Neural progenitor cell (in vitro differentiated cells): ENCODE measurements at regions not wholly inside any gene's neighbourhood (a gene's known extent, or its start where the extent isn't known, plus 50 kb on each side); places are given as distances from the start of the nearest gene placed in this dataset.

Source experiments
- EZH2 ChIP-seq: fragments of 200-600 bp; sonication (generic); IDR thresholded peaks from 2 replicates; pipeline ENCODE4 v1.6.1; 2017; ENCODE audit warnings: antibody characterized with exemption, mild to moderate bottlenecking, moderate library complexity
- EZH2phosphoT487 ChIP-seq: fragments of 200-600 bp; sonication (generic); IDR thresholded peaks from 2 replicates; pipeline ENCODE4 v1.6.1; 2017; ENCODE audit warnings: antibody characterized with exemption
- TF ChIP-seq, protein P1 (sequence below): fragments of 200-600 bp; sonication (generic); IDR thresholded peaks from 2 replicates; pipeline ENCODE4 v1.5.1; 2017; ENCODE audit warnings: antibody characterized with exemption, mild to moderate bottlenecking

DNA sequence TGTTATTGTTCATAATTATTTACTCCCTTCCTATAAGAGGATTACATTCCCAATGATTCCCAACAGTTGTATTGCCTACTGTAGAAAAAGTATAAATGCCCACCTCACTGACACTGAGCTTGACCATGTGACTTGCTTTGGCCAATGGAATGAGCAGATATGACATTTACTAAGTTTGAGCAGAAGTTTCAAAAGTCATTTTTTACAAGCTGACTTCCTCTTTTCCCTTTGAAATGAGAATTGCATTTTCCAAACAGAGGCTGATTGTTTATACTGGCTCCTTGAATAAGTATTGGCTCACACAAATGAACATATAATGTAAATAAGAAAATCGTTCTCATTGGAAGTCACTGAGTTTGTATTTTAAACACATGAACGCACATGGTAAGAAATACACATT is 116.4 kb upstream of the LRFN5 start:
- TF ChIP-seq, protein P1, sequence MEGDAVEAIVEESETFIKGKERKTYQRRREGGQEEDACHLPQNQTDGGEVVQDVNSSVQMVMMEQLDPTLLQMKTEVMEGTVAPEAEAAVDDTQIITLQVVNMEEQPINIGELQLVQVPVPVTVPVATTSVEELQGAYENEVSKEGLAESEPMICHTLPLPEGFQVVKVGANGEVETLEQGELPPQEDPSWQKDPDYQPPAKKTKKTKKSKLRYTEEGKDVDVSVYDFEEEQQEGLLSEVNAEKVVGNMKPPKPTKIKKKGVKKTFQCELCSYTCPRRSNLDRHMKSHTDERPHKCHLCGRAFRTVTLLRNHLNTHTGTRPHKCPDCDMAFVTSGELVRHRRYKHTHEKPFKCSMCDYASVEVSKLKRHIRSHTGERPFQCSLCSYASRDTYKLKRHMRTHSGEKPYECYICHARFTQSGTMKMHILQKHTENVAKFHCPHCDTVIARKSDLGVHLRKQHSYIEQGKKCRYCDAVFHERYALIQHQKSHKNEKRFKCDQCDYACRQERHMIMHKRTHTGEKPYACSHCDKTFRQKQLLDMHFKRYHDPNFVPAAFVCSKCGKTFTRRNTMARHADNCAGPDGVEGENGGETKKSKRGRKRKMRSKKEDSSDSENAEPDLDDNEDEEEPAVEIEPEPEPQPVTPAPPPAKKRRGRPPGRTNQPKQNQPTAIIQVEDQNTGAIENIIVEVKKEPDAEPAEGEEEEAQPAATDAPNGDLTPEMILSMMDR = no peak
- TF ChIP-seq EZH2phosphoT487 = no peak
- TF ChIP-seq EZH2 = no peak
